CD4-positive, alpha-beta T cell treated with Interleukin-10 for 1 hour (primary cell): ENCODE measurements at regions not wholly inside any gene's neighbourhood (a gene's known extent, or its start where the extent isn't known, plus 50 kb on each side); places are given as distances from the start of the nearest gene placed in this dataset.

Experiments used
- DNase-seq: peaks from one replicate; pipeline ENCODE4 v3.0.0-alpha.2; 2020

DNA sequence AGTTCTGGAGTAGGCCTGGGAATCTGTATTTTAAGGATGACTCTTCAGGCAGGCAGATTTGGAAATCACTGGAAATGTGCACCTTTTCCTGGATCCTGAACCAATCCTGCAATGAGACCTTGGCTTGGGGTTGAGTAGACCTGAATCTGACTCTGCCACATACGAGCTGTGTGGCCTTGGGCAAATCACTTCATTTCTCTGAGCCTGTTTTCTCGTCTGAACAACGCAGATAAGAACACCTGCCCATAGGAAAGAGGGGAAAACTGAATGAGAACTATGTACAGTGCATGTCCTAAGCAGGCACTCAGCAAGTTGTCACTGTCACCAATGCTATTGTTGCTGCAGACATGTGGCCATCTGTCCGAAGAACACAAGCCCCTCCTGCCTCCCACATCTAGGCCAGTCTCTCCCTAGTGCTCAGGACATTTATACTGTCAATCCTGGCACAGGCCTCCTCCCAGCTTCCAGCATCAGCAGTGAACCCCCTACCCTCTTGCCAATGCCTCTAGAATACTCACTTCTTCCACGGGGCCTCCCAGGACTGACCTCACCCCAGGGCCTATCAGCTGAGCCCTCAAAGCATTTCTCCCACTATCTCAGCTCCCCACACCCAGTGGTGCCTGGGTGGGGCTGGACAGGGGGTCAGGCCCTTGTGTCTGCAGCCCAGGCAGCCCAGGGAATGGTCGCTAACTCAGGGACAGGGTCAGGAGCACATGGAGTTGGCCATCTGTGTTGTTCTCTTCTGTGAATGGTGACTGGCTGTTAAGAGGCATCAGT lies 88.8 kb upstream of the ZBTB40 start:
- DNase-seq, result no peak

DNA sequence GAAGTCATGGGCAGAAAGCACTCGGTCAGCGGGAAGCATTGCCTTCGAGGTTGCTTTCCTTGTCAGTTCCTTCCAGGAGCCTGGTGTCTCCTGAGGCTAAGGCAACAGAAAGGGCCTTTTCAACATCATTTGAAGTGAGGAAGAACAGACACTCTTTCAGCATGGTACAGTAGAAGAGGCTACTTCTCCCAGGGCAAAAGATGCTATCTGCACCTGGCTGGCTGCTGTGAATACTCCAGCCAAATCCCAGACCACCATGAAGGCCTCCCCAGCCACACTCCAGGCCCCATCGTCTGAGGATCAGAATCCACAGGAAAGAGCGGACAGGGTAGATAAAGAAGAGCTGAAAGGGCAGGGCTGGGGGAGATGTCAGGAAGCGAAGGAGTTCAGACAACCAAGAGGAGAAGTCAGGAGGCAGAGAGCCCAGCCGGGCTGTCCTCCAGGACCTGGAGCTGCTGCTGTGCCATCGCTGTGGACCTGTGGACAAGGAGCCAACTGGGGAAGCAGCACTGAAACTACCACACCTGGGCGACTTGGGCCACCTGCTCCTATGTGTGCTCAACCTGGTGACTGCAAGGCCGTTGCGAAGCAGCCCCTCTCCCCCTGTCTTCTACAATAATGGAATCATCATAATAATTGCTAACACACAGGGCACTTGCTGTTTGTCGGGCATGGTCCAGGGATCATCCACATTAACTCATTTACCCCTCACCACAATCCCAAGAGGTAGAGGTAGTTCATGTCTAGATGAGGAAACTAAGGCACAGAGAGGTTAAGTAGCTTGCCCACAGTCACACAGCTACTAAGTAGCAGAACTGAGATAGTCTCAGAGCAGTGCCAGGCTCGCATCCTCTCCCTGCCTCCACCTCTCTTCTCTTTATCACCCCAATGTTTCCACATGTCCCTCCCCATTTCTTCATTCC lies 88.0 kb upstream of the ZBTB40 start:
- DNase-seq, result no peak

DNA sequence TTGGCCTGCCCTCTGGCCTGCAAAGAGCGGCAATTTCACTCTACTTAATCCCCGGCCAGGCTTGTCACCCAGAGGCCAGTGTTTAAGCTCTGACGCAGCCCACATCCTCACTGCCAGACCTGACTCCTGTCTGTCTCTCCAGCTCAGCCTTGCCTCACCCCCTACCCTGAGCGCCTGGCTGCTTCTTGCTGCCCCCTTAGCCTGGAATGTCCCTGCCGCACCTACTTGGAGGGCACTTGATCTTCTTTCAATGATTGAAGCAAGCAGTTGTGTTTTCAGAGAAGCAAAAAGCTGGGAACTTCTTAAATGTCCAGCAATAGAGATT lies 87.4 kb upstream of the ZBTB40 start:
- DNase-seq, result no peak

DNA sequence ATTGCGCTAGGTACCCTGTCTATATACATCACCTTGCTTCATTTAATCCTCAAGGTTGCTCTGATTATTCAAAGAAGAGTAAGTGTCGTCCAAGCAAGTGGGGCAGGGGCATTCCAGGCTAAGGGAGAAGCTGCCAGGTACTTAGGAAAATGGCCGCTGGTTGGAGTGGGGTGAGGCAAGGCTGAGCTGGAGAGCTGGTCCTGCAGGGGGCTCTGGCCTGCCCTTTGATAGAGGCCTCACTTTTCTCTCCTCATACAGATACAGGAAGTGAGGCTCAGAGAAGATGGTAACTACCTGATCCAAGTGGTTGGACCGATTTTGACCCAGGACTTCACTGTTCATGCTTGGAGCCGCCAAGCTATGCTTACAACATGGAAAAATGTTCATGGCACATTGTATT lies 86.9 kb upstream of the ZBTB40 start:
- no peak for DNase-seq

DNA sequence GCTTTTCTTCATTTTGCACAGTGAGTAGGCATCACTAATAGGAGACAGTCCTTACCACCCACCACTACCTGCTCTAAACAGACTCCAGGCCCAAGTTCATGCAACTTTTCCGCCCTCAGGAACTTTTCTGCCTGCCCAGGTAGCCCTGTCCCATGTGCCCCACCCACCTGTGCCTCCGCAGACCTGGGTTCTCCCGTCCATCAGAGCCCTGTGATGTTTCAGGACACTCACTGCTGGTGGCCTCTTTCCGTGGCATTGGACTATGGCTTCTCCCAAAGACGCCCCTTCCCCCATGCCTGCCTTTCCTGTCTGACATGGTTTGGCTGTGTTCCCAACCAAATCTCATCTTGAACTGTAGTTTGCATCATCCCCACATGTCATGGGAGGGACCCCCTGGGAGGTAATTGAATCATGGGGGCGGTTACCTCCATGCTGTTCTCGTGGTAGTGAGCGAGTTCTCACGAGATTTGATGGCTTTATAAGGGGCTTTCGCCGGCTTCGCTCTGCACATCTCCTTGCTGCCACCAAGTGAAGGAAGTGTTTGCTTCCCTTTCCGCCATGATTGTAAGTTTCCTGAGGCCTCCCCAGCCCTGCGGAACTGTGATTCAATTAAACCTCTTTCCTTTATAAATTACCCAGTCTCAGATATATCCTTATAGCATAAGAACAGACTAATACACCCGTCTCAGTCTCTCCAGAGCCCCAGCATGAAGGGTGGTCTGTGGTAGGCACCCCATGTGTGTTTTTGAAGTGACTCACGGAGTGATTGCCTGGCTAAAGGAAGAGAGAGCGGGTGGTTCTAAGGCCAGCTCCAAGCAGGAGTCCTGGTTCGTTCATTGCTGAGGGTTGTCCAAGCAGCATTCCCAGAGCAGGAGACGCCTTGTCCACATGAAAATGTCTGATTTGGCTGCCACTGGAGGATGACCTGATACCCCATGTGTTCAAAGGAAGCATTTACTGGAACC lies 86.0 kb upstream of the ZBTB40 start:
- no peak for DNase-seq

DNA sequence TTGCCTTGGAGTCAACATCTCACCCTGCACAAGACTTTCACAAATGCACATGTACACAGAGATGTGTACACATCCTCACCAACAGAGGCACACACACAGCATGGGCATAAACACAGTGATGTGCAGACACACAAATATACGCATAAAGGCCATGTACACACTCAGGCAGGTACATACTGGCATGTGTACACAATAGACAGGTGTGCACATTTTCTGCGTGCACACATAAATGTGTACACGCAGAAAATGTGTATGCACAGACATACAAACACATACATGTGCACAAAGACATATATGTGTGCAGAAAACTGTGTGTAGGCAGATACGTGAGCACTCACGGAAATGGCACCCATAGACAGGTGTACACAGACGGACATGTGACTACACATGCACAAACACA lies 85.3 kb upstream of the ZBTB40 start:
- DNase-seq, result no peak

DNA sequence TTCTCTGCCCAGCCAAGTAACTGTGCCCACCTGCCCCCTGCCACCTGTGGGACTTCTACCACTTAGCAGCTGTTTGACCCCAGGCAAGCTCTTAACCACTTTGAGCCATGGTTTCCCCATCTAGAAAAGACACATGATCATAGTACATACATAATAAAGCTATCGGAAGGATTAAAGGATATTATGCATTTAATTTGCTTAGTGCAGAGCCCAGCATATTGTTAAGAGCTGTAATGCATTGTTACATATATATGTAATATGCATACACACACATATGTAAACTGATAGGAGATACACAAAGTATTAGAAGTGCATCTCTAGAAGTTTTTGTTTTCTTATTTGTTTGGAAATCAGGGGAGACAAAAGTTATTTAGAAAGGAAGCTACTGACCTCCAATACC lies 83.5 kb upstream of the ZBTB40 start:
- DNase-seq, result no peak

DNA sequence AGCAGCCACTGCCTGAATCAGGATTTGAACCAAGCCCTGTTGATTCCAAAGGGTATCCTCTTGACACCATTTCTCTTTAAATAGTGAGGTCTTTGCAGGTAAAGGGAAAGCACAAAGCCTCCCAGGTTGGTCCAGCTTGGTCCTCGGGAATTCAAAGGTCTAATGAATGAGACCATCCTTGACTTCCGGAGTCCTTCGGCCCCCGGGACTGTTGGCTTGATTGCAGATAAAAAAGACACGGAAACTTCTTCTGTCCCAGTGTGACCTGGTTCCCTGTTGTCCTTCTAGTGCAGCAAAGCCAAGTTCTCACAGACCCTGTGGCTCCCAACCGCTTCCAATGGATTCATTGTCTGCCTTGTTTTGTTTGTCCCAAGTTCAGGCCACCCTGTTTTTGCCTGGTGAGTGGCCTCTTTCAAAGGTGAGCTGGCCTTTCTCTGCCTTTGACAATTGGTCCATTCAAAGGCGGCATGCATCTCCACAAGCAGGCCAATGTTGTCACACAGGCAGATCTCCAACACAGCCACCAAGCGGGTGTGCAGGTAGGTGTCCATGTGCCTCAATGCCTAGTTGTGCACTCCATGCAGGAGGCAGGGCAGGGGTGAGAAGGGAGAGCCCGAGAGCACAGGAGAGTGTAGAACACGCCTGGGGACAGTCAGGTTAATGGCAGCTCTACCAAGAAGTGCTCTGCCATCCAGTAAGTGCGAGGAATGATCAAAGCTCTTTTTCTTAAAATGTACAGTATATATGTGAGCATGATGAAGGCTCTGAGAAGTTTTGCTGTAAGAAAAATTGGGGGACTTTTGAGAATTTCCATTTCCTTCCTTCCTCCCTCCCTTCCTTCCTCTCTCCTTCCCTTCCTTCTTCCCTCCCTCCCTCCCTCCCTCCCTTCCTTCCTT lies 82.1 kb upstream of the ZBTB40 start:
- DNase-seq, result no peak

DNA sequence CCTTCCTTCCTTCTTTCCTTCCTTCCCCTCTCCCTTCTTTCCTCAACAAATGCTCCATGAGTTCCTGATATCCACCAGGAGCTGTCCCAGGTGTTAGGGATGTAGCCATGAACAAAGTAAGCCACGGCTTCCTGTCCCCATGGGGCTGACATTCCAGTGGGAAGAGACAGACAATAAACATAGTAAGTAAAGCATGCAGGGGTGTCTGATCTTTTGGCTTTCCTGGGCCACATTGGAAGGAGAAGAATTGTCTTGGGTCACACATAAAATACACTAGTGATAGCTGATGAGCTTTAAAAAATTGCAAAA lies 81.5 kb upstream of the ZBTB40 start:
- no peak for DNase-seq

DNA sequence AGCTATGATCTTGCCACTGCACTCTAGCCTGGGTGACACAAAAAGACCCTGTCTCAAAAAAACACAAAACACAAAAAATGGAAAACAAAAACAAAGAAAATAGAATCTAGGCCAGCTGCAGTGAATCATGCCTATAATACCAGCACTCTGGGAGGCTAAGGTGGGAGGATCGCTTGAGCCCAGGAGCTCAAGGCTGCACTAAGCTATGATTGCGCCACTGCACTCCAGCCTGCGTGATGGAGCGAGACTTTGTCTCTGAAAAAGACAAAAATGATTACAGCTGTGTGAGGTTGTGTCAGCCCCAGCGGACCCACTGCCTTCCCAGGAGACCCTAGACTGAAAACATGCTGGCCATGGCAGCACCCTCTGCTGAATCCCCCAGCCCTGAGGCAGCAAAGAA lies 80.2 kb upstream of the ZBTB40 start:
- no peak for DNase-seq

DNA sequence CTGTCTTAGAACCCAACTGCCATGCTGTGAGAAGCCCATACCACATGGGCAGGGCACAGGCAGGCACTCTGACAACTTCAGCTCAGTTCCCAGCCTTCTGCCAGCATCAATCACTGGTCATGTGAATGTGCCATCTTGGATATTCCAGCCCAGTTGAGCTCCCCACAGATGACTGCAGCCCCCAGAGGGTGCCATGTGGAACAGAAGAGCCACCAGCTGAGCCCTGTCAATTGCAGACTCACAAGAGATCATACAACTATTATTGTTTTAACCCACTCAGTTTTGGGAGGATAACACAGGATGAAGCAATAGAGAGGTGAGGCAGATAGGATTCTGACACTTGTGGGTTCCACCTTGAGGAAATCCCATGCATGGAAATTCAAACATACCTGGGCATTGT lies 78.4 kb upstream of the ZBTB40 start:
- DNase-seq, result no peak

DNA sequence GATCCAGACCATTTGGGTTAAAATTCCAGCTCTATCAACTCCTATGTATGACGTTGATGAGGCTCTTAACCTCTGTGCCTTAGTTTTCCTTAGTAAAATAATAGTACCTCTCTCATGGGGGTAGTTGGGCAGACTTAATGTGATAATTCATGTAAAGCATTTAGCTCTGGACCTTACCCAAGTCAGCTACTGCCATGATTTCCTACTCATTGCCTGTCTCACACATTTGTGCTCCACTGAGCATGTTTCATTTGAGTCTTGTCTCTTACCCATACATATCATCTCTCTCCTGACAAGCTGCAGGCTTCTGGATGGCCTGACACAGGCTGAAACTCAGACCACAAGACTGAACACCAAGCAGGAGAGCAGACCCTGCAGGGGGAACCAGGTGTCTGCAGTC lies 77.7 kb upstream of the ZBTB40 start:
- DNase-seq, result no peak

DNA sequence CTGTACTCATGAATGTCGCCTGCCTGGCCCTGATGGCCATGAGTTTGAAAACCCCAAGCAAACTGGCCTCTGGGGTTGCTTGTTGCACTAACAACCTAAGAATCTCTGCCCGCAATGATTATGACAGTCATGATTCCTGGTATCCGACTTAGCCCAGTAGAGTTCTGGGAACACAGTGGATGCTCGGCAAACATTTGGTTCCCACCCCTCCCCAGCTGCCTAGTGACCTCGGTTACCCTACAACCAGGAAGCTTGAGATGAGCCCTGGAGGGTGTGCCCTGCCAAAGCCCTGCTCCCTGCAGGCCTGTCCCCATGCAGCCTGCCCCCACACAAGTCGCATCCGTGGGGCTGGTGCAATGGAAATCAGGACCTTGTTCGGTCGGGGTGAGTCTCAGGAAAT lies 76.0 kb upstream of the ZBTB40 start:
- no peak for DNase-seq

DNA sequence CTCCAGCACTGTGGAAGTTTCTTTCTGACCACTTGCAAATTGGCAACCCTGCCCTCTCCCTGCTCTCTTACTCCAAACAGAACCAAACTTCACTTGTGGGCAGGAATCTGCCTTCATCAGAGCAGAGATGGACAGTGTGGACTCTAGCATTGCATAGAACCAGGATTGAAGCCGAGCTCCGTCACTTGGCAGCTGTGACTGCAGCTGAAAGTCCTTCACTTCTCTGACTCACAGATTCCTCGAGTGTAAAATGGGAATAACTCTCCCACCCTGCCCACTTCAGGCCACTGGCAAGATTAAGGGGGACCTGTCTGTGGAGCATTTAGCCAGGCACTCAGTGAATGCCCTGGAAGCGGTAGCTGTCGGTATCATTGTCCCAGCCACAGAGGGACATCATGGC lies 75.7 kb upstream of the ZBTB40 start:
- DNase-seq, result no peak

DNA sequence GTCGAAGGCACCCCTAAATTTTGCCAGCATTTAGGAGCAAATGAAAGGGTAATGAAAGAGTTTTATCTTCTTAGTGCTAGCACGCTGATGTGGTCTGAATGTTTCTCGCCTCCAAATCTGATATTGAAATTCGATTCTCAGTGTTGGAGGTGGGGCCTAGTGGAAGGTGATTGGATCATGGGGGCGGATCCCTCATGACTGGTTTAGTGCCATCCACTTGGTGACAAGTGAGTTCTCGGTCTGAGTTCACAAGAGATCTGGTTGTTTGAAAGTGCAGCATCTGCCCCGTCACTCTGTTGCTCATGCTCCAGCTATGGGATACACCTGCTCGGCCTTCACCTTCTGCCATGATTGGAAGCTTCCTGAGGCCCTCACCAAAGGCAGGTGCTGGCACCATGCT lies 75.1 kb upstream of the ZBTB40 start:
- DNase-seq, result no peak

DNA sequence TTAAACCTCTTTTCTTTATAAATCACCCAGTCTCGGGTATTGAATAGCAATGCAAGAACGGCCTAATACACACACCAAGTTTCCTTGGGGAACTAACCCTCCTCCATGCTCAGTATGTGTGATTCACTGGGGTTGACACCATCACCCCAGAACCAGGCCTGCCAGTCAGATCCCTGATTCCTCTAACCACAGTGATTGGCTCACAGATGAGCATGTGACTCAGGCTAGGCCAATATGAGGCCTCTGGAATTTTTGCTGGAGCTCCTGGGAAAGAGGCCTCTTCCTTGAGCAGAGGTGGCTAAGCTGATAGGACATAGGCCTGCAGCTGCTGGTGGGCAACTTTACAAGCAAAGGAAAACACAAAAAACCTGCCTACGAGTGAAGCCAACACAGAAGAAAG lies 74.7 kb upstream of the ZBTB40 start:
- DNase-seq, result no peak

DNA sequence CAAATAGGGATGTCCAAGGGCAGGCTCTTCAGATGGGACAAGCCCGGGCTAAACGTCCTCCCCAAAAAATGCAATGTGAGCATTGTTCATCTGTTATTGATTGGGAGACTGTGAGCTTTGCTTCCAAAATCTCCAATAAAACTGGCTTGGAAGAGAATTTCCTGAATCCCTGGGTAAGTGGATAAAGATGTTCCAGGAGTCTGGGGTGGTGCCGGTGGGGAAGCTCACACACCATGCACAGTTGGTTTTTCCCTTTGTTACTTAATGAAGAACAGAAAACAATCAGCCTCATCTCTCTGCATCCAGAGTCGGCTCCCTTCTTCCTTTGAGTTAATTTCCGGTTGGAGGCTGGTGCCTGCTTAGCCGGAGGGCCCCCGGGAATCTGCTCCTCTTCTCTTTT lies 72.1 kb upstream of the ZBTB40 start:
- no peak for DNase-seq

DNA sequence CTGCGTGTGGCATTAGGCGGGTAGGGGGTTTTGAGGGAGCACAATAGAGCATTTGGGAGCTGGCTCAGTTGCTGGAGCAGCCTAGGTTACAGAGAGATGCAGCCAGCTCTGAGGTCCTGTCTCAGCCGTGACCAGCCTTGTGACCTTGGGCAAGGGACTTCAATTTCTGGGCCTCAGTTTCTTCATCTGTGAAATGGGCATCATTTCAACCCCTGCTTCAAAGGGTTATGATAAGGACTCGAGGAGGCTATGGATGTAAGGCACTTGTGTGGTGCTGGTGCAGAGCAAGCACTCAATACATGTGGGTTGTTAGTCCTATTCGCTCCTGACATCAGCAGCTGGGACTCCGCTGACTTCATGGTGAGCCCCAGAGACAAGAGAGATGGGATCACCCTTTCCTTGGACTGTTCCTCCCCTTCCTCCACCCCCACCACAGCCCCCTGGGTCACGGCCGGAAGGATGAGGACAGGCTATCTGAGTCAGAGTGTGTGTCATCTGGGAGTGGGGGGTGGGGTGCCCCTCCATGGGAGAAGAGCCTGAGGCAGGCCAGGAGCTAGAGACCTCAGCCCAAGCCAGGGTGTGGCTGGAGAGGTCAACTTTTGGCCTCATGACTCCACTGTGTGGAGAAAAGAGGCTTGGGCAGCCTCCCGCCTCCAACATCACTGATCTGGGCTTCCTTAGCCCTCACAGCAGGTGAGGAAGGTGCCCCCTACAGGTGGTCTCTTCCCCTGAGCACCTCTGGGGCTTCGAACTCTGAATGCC lies 71.4 kb upstream of the ZBTB40 start:
- no peak for DNase-seq

DNA sequence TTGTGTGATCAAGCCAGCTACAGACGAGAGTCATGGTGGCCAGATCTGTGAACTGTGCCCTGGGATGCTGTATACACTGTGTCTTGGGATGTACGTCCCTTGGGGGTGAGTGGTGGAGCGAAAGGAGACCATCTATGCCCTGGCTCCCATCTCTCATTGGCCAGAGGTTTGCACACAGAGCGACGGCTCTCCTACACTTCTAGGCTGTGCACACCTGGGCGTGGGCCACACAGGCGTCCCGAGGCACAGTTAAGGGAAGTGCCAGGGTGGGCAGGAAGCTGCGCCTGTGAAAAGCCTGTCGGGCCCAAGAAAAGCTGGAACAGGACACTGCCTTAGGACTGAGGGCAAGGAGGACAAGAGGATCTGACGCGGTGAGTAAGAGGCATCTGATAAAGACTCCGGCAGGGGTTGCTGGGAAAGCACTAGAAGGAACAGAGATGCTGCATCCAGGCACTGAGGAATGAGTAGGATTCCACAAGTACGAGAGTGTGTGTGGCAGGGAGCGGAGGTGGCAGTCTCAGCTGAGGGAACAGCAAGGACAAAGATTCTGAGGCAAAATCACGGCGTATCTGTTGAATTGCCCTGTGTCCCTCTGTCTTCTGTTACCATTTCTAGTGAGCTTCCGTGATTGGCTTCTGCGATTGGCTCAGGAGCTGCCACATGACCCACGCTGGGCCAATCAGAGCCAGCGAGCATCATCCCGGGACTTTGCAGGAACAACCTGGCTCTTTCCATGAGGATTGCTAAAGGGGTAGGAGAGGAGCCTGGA lies 67.9 kb upstream of the ZBTB40 start:
- no peak for DNase-seq

DNA sequence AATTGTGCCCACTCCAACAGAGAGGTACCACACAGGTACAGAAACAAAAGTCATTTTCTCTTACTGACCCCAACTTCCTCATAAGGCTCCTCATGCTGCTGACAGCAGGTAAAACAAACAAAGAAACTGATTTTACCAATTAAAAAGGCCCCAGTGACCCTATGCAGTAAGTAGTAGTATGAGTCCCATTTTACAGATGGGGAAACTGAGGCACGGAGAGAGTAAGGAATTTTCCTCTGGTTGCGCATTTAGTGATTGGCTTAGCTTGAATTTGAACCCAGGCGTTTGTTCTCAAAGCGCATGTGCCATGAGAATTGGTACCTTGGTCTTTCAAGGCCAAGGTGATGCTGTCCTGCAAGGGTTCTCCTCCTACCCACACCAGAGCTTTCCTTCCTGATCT lies 66.1 kb upstream of the ZBTB40 start:
- no peak for DNase-seq

DNA sequence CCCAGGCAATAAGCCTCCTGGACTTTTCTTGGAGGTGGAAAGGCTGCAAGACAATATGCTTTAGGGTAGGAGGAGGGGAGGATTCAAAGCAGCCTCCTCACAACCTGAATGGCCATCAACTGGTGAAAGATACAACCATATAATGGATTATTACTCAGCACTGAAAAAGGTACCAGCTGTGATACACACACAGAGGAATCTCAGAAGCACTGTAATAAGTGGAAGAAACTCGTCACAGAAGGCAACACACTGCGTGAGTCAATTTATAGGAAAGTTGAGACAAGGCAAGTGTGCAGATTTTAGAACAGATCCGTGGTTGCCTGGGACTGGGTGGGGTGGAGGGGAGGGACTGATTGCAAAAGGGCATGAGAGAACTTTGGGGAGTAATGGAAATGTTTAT lies 64.9 kb upstream of the ZBTB40 start:
- DNase-seq, result no peak
